PFSK-1 (cell line): ENCODE measurements at regions not wholly inside any gene's neighbourhood (a gene's known extent, or its start where the extent isn't known, plus 50 kb on each side); places are given as distances from the start of the nearest gene placed in this dataset.

Experiments
- POLR2AphosphoS5 ChIP-seq: IDR thresholded peaks from 2 replicates; pipeline ENCODE4 v1.6.1; 2012; ENCODE audit warnings: low read depth, mild to moderate bottlenecking, control low read depth, low read length, moderate library complexity
- SIN3A ChIP-seq: IDR thresholded peaks from 2 replicates; pipeline ENCODE4 v1.6.1; 2012; ENCODE audit warnings: mild to moderate bottlenecking, low read length, moderate library complexity, borderline replicate concordance; ENCODE audit not compliant: insufficient read depth

- no peak for TF ChIP-seq POLR2AphosphoS5
- no peak for TF ChIP-seq SIN3A
Measured at GRCh38 chr7:15848362-15848761, 161.9 kb upstream of the MEOX2 start.
